ENCODE measurements at regions not wholly inside any gene's neighbourhood (a gene's known extent, or its start where the extent isn't known, plus 50 kb on each side); places are given as distances from the start of the nearest gene placed in this dataset.

DNA sequence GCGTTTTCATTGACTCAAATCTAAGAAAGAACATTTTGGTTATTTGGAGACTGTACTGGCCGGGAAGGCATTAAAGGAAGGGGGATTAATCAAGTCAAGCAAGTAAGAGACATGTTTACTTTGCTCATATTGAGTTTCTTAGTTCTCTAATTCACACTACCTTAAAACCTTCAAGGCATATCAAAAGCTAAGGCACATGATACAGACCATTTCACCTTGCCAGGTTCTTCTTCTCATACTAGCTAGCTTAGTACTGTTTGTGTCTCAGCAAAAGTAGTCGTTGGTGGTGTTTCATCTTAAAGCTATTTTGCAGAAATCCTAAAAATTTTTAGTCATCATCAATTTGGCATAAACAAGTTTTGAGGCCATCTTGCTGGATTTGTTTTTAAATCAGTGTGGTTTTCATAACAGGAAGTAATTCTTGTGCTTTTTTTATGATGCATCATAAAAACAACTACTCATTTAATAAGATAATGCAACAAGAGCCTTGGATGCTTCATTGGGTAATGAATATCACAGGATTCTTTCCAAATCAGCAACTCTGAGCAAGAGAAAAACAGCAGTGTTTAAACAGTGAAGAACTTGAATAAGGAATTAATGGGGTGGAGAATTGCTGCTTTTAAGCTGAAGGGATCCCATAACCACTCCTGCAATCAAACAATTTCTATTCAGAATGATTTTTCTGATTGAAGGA is 425.3 kb downstream of the EPM2A start:
- no peaks in the 10 kb centered on the region for H3K36me3 Mint-ChIP-seq
- H3K27me3 Mint-ChIP-seq (ENCODE audit: low read depth) = peaks cover 2% of the 10 kb centered on the region
- TF ChIP-seq, protein P1, sequence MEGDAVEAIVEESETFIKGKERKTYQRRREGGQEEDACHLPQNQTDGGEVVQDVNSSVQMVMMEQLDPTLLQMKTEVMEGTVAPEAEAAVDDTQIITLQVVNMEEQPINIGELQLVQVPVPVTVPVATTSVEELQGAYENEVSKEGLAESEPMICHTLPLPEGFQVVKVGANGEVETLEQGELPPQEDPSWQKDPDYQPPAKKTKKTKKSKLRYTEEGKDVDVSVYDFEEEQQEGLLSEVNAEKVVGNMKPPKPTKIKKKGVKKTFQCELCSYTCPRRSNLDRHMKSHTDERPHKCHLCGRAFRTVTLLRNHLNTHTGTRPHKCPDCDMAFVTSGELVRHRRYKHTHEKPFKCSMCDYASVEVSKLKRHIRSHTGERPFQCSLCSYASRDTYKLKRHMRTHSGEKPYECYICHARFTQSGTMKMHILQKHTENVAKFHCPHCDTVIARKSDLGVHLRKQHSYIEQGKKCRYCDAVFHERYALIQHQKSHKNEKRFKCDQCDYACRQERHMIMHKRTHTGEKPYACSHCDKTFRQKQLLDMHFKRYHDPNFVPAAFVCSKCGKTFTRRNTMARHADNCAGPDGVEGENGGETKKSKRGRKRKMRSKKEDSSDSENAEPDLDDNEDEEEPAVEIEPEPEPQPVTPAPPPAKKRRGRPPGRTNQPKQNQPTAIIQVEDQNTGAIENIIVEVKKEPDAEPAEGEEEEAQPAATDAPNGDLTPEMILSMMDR (IDR thresholded peaks at IDR 0.05; ENCODE audit: unreplicated experiment) = no peak
- DNase-seq (ENCODE audit: low spot score in 2 of 2, unreplicated experiment in 2 of 2) = no peak
- no peaks in the 10 kb centered on the region for H3K9me3 Mint-ChIP-seq
- H3K4me3 Mint-ChIP-seq = no peak overlapping the region
- H3K27ac Mint-ChIP-seq = no peak overlapping the region
- peaks cover 2% of the 10 kb centered on the region for H3K4me1 Mint-ChIP-seq

- TF ChIP-seq, protein P1 (IDR thresholded peaks at IDR 0.05; ENCODE audit: unreplicated experiment) = no peak
- Mint-ChIP-seq H3K9me3 (peaks cover 2% of the 10 kb centered on the region), H3K27ac (no peak overlapping the region), H3K4me3 (no peak overlapping the region), H3K36me3 (peaks cover under 1% of the 10 kb centered on the region), H3K27me3 (ENCODE audit: low read depth) (peaks cover 2% of the 10 kb centered on the region), H3K4me1 (peaks cover 2% of the 10 kb centered on the region)
- DNase-seq (ENCODE audit: low spot score in 2 of 2, unreplicated experiment in 2 of 2) = no peak
Observed at GRCh38 chr6:145312481-145312880, 422.8 kb downstream of the EPM2A start.

- TF ChIP-seq, protein P1 (IDR thresholded peaks at IDR 0.05; ENCODE audit: unreplicated experiment) = no peak
- H3K27me3 Mint-ChIP-seq (ENCODE audit: low read depth) = peaks cover 2% of the 10 kb centered on the region
Observed at GRCh38 chr6:145313041-145313855, 422.1 kb downstream of the EPM2A start.

DNA sequence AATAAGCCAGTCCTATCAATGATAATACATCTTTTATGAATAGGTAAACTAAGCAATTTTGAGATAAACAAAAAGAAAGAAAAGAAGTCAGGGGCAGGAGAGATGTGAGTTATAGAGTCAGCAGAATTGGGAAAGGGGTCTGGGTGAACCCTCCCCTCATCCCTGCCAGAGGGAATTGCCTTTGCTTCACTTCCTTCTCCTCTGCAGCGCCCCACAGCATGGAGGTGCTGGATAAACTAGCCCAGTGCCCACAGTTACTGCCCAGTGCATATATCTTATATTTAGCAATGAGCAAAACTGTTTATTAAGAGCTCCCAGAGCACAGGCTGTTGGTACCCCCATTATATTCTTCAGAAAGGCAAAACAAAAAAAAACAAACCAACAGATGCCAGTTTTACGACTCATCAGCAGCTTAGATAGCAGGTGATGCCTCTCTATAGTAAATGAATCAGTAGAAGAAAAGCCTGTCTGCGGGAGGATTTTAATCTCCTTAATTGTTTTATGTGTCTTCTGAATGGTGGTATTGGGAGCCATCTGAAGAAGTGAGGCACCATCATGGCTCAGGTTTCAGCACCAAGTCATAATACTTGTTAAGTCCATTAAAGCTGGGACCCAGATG is 419.2 kb downstream of the EPM2A start:
- peaks cover 18% of the 10 kb centered on the region for H3K9me3 Mint-ChIP-seq
- H3K4me1 Mint-ChIP-seq = peaks cover 2% of the 10 kb centered on the region
- no peak overlapping the region for H3K27ac Mint-ChIP-seq
- H3K4me3 Mint-ChIP-seq = no peak overlapping the region
- H3K36me3 Mint-ChIP-seq = peaks cover 4% of the 10 kb centered on the region
- no peak for DNase-seq (ENCODE audit: low spot score in 2 of 2, unreplicated experiment in 2 of 2)
- TF ChIP-seq, protein P1 (IDR thresholded peaks at IDR 0.05; ENCODE audit: unreplicated experiment) = no peak
- H3K27me3 Mint-ChIP-seq (ENCODE audit: low read depth) = no peaks in the 10 kb centered on the region

More at GRCh38 chr6:145313041-145313855, 422.1 kb downstream of the EPM2A start:
- no peak overlapping the region for H3K4me3 Mint-ChIP-seq
- peaks cover 4% of the 10 kb centered on the region for H3K36me3 Mint-ChIP-seq
- peaks cover 9% of the 10 kb centered on the region for H3K9me3 Mint-ChIP-seq
- DNase-seq (ENCODE audit: low spot score in 2 of 2, unreplicated experiment in 2 of 2) = no peak
- no peak overlapping the region for H3K27ac Mint-ChIP-seq
- H3K4me1 Mint-ChIP-seq = peaks cover 2% of the 10 kb centered on the region

DNA sequence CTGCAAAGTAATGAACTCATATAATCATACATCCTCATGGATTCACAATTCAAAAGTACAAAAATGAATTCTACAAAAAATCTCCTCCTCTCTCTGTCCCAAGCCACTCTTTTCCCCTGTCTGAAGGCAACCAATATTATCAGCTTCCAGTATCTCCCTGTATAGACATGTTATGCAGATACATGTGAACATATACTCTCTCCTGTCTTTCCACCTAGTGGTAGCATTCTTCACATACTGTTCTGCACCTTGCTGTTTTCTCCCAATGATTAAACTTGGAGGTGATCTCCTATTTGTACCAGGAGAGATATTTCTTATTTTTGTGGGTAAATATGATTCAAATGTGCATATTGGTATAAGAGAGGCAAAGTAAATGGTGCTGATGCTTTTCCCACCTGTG is 416.4 kb downstream of the EPM2A start:
- Mint-ChIP-seq H3K4me3 (no peak overlapping the region), H3K36me3 (peaks cover 4% of the 10 kb centered on the region), H3K4me1 (no peaks in the 10 kb centered on the region), H3K27ac (no peak overlapping the region), H3K27me3 (ENCODE audit: low read depth) (peaks cover 3% of the 10 kb centered on the region), H3K9me3 (peaks cover 18% of the 10 kb centered on the region)
- TF ChIP-seq, protein P1 (IDR thresholded peaks at IDR 0.05; ENCODE audit: unreplicated experiment) = no peak
- no peak for DNase-seq (ENCODE audit: low spot score in 2 of 2, unreplicated experiment in 2 of 2)
